GM13976 (cell line): ENCODE measurements at regions not wholly inside any gene's neighbourhood (a gene's known extent, or its start where the extent isn't known, plus 50 kb on each side); places are given as distances from the start of the nearest gene placed in this dataset.

Source experiments
- DNase-seq: peaks from one replicate; pipeline ENCODE4 v3.0.0; 2012; ENCODE audit warnings: low spot score
- CTCF ChIP-seq: IDR thresholded peaks from 2 replicates; pipeline ENCODE4 v1.5.1; 2012; ENCODE audit warnings: borderline replicate concordance, mild to moderate bottlenecking; ENCODE audit not compliant: insufficient read depth; ENCODE audit errors: extremely low read depth, missing control alignments, control extremely low read depth
- in situ Hi-C: fragments of 300-500 bp; cut with MboI; formaldehyde crosslinking; loops from one replicate; pipeline ENCODE4 v1.12.0; 2022; ENCODE audit warnings: low sequenced_read_pairs, mixed read lengths, inconsistent platforms; ENCODE audit not compliant: unreplicated experiment

GRCh38 chr10:83089335-83089734 lies 1050.0 kb upstream of the GHITM start:
- DNase-seq, result no peak
- in situ Hi-C loops, result no loop called here
- TF ChIP-seq CTCF, result no peak

GRCh38 chr10:83104616-83105015 lies 1034.7 kb upstream of the GHITM start:
- no peak for TF ChIP-seq CTCF
- DNase-seq, result no peak
- in situ Hi-C loops, result no loop called here

GRCh38 chr10:83108565-83109333 lies 1030.6 kb upstream of the GHITM start:
- no peak for DNase-seq
- TF ChIP-seq CTCF, result no peak
- in situ Hi-C loops, result no loop called here

- no peak for DNase-seq
- in situ Hi-C loops, result no loop called here
- no peak for TF ChIP-seq CTCF
Measured at GRCh38 chr10:83119346-83119745, 1020.0 kb upstream of the GHITM start.

- no peak for TF ChIP-seq CTCF
- DNase-seq, result no peak
- in situ Hi-C loops, result no loop called here
Measured at GRCh38 chr10:83122336-83122735, 1017.0 kb upstream of the GHITM start.

GRCh38 chr10:83127942-83128575 lies 1011.2 kb upstream of the GHITM start:
- in situ Hi-C loops, result no loop called here
- TF ChIP-seq CTCF, result no peak
- no peak for DNase-seq
